GM10248 (cell line): ENCODE measurements at regions not wholly inside any gene's neighbourhood (a gene's known extent, or its start where the extent isn't known, plus 50 kb on each side); places are given as distances from the start of the nearest gene placed in this dataset.

Experiments used
- CTCF ChIA-PET: fragments of 300-600 bp; sonication (Branson Sonifier 250); formaldehyde crosslinking; extraction: SDS; loops from one replicate; lab custom pipeline; 2021; ENCODE audit warnings: antibody characterized with exemption; lab: Yijun Ruan, JAX
- POLR2A ChIA-PET: fragments of 350-650 bp; sonication (Branson Sonifier 250); formaldehyde crosslinking; extraction: SDS; loops from one replicate; lab custom pipeline; 2020; ENCODE audit warnings: antibody characterized with exemption; lab: Yijun Ruan, JAX
- DNase-seq: peaks from one replicate; pipeline ENCODE4 v3.0.0; 2012; ENCODE audit errors: extremely low spot score
- CTCF ChIP-seq: IDR thresholded peaks from 2 replicates; pipeline ENCODE4 v1.5.1; 2012; ENCODE audit warnings: mild to moderate bottlenecking, low read depth; ENCODE audit errors: extremely low read depth, missing control alignments, control extremely low read depth

- ChIA-PET CTCF (interaction anchor here (1.6 kb wide), 1 partner anchor 18 kb away, joined by 3 read pairs; no protein-coding TSS in a partner anchor), POLR2A (no interaction called here)
- no peak for DNase-seq
- TF ChIP-seq CTCF: no peak
These were observed 182.1 kb upstream of the SIX2 start for GRCh38 chr2:45191146-45191863.

DNA sequence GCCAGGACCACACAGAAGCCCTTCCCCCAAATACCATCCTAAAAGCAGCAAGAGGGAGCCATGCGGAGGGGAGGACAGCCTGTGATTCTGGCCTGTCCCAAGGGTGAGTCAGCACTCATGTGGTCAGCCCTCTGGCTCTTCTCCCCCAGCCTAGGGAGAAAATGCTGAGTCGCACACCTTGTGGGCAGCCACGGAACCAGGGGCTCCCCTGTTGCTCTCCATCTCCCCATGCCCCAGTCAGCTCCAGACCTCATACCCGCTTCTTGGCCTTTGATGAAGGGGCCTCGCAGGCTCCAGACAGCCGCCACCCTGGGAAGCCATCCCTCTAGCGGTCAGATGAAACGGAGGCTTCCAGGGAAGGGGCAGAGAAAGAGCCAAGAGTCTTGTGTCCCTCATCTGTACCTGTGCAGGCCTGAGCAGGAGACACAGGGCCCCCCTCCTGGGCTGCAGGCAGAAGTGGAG lies 181.3 kb upstream of the SIX2 start:
- TF ChIP-seq CTCF: no peak
- ChIA-PET POLR2A (no interaction called here), CTCF (interaction anchor here (1.2 to 1.6 kb wide), 2 partner anchors 9 to 17 kb away, joined by 3 read pairs; no protein-coding TSS in a partner anchor)
- DNase-seq: no peak

GRCh38 chr2:45184606-45185005 lies 175.4 kb upstream of the SIX2 start:
- ChIA-PET CTCF (no interaction called here), POLR2A (no interaction called here)
- DNase-seq: no peak
- no peak for TF ChIP-seq CTCF

DNA sequence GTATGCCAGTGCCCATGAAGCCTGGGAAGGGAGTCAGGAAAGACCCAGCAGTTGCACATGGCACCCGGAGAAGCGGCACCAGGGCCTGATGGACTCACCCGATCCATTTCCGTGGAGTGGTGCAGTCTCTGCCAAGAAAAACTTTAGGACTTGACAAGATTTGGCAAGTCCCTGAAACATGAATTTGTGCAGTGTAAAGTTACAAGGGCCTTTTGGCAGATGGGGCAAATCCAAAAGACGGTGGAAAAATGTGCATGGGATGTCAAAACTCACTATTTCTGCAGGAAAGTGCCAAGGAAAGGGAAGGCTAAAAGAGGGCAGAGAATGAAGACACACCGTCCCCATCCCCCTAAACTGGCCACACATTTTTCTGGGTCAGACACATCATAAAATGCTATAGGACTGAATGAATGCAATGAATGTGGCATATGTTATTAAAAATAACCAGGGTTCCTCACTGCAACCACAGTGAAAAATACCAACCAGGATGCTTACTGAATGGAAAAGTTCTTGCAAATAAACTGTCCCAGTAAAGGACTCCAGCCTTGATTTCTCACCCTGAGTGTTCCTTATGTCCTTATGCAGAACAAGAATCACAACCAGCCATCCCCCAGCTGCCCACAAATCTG lies 173.5 kb upstream of the SIX2 start:
- CTCF ChIA-PET: interaction anchor here (1.1 kb wide), 1 partner anchor 9 kb away, joined by 3 read pairs; no protein-coding TSS in a partner anchor
- no peak for TF ChIP-seq CTCF
- DNase-seq: no peak
- POLR2A ChIA-PET: no interaction called here

- no peak for DNase-seq
- POLR2A ChIA-PET: no interaction called here
- TF ChIP-seq CTCF: no peak
- CTCF ChIA-PET: interaction anchor here (1.4 kb wide), 1 partner anchor 9 kb away, joined by 3 read pairs; no protein-coding TSS in a partner anchor
These were observed 171.5 kb upstream of the SIX2 start for GRCh38 chr2:45180779-45181178.

GRCh38 chr2:45180033-45180746 lies 170.9 kb upstream of the SIX2 start:
- TF ChIP-seq CTCF: no peak
- ChIA-PET CTCF (interaction anchor here (1.4 kb wide), 1 partner anchor 10 kb away, joined by 3 read pairs; no protein-coding TSS in a partner anchor), POLR2A (no interaction called here)
- DNase-seq: no peak
